ENCODE measurements at regions not wholly inside any gene's neighbourhood (a gene's known extent, or its start where the extent isn't known, plus 50 kb on each side); places are given as distances from the start of the nearest gene placed in this dataset.

DNA sequence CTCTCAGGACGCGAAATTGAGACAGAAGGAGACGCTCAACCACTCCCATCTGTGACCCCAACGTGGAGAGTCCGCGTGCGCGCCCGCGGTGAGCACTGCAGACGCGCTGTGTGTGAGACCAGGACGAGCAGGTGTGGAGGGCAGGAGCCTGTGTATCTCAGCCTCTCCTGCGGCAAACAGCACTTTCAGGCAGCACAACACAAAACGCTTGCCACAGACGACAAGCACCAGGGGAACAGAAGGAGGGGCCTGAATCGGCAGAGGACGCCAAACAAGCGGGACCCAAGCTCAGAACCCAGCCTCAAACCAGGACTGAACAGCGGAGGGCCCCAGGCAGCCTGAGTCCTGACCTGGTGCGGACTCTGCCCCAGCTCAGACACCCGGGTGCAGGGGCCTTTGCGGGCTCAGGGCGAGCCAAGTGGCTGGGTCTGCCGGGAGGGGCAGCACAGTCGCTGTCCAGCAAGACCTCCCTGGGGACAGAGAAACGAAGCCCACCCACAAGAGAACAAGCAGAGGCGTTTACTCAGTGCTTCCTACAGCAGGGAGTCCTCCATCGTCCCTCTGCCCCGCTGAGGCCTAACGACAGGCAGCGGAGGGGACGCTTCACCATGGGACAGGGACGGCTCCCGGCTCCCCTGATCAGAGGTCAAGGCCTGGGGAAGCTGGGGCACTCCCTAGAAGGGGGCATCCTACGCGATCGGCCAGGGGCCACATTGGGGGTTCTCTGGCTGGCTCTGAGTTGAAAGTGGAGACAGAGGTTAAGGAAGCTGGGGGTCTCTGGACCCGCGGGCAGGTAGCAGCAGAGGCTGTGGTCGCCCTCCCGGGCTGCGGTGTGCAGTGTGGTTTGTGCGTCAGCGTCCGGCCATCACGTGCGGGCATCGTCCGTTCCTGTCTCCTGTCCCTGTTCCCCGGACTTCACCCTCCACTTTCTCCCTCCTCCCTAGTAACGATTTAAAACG, 560.8 kb downstream of the BRD1 start:
- no peak for DNase-seq (ENCODE audit: low read depth, low spot score)

GRCh38 chr22:49264696-49265095, 563.0 kb downstream of the BRD1 start:
- DNase-seq (ENCODE audit: low read depth, low spot score) = no peak

GRCh38 chr22:49263101-49263500, 564.6 kb downstream of the BRD1 start:
- DNase-seq (ENCODE audit: low read depth, low spot score) = no peak

- no peak for DNase-seq (ENCODE audit: low read depth, low spot score)
These were observed 565.5 kb downstream of the BRD1 start for GRCh38 chr22:49262167-49262566.

DNA sequence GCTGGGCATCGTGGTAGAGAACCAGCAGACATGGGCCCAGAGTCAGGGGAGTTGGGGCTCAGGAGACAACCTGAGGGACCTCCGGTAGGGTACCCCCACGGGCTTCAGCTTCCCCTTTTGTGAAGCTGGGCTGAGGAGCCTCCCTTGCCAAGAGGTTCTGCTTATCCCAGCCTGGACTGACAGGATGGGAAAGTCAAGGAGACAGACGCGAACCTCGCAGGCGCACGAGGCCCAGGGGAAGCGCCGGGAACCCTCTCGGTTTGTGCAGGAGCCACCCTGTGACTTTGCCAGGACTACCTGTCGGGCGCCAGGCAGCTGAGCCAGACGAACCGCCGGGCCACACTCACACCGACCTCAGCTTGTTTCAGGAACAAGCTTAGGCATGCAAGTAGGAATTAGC, 566.1 kb downstream of the BRD1 start:
- DNase-seq (ENCODE audit: low read depth, low spot score) = no peak

DNA sequence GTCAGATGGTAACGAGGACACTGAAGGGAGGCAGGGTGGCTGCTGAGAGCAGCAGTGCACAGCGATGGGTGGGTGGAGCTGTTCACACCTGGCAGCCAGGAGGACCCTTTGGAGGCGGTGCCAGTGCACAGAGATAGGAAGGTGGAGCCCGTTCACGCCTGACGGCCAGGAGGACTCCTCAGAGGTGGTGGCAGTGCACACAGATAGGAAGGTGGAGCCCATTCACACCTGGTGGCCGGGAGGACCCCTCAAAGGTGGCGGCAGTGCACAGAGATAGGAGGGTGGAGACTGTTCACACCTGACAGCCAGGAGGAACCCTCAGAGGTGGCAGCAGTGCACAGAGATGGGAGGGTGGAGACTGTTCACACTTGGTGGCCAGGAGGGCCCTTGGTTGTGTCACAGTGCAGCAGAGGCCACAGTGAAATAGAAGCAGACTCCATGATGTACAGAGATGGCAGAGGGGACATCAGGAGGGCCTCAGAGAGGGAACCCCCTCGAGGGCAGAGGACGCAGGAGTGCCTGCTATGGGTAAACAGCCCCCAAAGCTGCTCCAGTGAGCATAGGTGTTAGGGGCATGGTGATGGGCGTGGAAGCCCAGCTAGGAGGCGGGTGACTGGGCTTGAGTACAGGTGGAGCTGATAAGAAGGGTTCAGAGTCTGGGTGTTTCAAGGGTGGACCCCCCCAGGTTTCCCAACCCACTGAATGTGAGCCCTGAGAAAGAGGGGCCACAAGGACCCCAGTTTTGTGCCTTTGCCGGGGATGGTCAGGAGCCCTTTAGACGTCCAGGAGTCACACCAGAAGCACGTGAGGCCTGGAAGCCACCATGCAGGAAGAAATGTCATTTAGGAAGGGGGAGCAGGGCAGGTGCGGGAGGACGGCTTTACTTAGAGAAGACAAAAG, 566.7 kb downstream of the BRD1 start:
- no peak for DNase-seq (ENCODE audit: low read depth, low spot score)

DNA sequence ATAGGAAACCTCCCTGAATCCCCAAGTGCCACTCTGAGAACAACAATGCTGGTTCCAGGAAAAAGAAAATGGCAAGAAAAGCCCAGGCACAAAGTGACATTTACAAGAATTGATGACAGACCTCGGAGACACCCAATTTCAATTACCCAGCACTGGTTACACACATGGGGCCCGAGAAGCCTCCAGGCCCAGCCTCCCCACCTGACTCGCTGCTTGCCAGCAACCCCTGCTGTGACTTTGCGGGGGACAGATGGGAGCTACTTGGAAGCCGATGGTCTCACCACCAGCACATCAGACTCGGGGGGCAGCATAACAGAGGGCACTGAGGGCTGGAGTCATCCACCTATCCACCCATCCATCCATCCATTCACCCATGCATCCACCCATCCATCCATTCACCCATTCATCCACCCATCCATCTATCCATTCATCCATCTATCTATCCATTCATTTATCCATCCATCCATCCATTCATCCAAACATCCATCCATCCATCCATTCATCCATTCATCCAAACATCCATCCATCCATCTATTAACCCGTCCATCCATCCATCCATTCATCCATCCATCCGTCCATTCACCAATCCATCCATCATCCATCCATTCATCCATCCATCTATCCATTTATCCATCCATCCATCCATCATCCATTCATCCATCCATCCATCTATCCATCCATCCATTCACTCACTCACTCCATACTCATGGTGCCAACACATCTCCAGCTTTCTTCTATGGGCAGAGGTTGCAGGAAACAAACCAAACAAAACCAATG, 567.6 kb downstream of the BRD1 start:
- DNase-seq (ENCODE audit: low read depth, low spot score) = no peak

DNA sequence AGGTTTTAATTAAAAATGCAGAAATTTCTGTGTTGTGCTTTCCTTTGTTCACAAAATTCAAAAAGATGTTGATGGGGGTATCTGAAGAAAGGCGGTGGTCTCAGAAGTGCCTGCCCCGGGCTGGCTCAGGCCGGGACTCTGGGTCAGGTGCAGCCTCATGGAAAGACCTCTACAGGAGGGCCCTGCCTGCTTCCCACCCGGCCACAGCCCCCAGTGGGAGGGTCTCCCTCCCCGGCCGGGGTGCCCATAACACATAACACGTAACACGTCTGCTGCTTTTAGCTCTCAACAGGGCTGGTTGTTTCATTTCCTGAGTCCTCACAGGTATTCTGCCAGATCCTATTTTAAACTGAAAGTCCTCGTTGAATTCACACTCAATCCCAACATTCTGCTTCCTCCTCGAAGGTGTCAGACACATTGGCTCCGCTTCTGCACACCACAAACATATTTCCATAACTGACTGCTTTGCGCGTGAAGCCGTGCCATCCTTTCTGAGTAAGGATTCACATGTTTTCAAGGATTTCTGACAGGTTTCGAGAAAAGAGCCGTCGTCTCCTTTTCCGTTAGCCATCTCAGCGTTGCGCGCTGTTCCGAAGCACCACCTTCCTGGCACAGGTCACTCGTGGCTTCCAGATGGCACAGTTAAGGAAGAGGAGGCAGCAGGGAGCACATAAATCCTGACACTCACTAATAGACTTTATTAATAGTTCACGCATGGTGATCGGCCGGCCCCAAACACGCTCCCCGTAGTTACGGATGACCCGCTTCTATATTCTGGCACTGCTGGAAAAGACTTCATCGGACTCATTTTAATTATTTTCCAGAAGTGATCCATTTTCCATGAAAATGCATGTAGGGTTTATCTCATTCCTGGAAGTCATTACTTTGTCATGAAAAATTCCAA, 569.3 kb downstream of the BRD1 start:
- DNase-seq (ENCODE audit: low read depth, low spot score) = no peak

DNA sequence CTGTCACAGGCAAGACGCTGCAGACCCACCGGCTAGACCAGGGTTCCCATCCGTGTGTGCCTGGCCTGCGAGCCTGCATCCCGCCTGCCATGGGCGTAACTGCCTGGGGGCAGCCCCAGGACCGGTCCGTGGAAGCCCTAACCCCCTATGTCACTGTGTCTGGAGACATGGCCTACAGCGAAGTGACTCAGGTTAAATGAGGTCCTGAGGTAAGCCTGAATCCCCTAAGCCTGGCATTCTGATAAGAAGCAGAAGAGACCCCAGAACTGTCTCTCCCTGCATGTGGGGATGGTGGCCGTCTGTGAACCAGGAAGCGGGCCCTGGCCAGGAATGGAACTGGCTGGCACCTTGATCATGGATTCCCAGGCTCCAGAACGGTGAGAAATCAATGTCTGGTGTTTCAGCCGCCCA, 570.1 kb downstream of the BRD1 start:
- no peak for DNase-seq (ENCODE audit: low read depth, low spot score)

DNA sequence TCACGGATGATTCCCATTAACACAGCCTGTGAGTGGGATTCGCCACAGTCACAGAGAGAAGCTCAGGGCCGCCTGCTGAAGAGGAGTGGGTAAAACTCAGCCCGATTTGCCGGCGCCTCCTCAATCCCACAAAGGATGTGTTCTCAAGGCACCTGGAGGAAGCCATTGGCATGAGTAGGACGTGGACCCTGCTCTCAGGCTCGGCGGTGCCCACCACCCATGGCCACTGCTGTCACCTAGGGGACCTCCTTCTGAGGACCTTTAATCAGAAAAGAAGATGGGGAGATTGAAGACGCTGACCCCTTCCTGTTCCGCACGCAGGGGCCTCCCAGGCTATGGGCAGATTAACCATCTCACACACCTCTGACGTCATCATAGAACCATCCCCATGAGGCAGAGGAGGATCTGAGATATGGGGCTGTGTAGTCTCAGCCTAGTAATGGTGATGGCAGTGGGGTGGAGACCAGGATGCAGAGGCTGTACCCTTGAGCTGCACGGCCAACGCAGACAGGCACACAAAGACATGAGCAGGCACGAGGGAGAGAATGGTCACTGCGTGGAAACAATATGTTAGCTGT, 571.8 kb downstream of the BRD1 start:
- DNase-seq (ENCODE audit: low read depth, low spot score) = no peak

- DNase-seq (ENCODE audit: low read depth, low spot score) = no peak
These were observed 572.5 kb downstream of the BRD1 start for GRCh38 chr22:49255154-49255553.

GRCh38 chr22:49253656-49254055, 574.0 kb downstream of the BRD1 start:
- no peak for DNase-seq (ENCODE audit: low read depth, low spot score)

DNA sequence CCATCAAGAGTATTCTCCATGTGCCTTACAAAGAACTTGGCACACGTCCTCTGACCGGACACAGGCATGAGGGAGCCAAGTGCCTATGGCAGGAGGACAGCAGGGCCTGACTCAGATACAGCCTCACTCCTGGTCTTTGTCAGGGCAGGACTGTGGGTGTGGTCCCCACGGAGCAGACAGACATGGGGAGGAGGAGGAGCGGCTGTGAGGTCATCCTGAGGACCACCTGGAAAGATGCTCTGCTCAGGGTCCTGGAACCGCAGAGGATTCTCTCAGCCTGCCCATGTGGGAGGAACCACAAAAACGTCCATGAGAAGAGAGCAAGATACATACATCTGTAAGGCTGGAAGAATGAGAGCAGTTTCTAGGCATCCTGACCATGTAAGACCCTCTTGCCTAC, 576.3 kb downstream of the BRD1 start:
- no peak for DNase-seq (ENCODE audit: low read depth, low spot score)

- DNase-seq (ENCODE audit: low read depth, low spot score) = no peak
These were observed 580.3 kb downstream of the BRD1 start for GRCh38 chr22:49247194-49247924.

GRCh38 chr22:49244466-49245420, 582.9 kb downstream of the BRD1 start:
- DNase-seq (ENCODE audit: low read depth, low spot score) = no peak

DNA sequence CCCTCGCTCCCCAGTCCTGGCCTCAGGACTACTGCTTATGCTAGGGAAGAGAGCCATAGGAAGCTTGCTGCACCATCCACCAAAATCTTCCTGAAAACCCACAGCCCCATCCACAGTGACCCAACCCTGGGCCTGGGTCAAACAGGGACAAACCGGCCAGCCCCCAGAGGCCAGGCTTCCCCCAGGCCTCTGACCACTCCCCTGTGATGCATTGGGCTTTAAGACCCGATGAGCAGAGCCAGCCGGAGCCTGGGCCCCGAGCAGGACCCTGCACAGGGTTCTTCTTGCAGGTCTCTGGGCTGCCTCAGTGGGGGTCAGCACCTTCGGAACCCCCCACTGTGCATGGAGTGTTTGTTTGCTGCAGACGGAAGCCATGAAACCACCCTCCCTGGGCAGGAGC, 583.7 kb downstream of the BRD1 start:
- no peak for DNase-seq (ENCODE audit: low read depth, low spot score)

DNA sequence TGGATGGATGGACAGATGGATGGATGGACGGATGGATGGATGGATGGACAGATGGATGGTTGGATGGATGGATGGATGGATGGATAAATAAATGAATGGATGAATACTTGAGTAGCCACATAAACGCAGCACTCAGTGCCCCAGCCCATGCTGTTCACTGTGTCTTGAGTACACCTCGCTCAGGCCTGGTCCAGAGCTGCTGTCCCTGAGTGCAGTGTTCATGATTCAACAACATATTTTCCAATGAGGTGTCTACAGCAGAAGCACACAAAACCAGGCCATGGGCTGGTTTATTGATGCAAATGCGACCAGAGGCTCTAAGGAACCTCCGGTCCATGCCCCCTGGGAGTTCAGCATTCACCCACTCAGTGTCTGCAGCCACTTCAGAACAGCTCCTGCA, 584.3 kb downstream of the BRD1 start:
- DNase-seq (ENCODE audit: low read depth, low spot score) = no peak

- DNase-seq (ENCODE audit: low read depth, low spot score) = no peak
These were observed 585.2 kb downstream of the BRD1 start for GRCh38 chr22:49242480-49242879.
